GM21360 (cell line): ENCODE measurements at regions not wholly inside any gene's neighbourhood (a gene's known extent, or its start where the extent isn't known, plus 50 kb on each side); places are given as distances from the start of the nearest gene placed in this dataset.
"Not testable (repeated sequence)": the region's sequence is repeated elsewhere in the genome, so short reads cannot be mapped to it uniquely, and the experiment has no call there.

ENCODE experiments used
- ATAC-seq: cut with Tn5 transposase; IDR thresholded peaks from one replicate; pipeline ENCODE4 v1.9.1; 2021; ENCODE audit warnings: mild to moderate bottlenecking, moderate library complexity; ENCODE audit not compliant: unreplicated experiment

DNA sequence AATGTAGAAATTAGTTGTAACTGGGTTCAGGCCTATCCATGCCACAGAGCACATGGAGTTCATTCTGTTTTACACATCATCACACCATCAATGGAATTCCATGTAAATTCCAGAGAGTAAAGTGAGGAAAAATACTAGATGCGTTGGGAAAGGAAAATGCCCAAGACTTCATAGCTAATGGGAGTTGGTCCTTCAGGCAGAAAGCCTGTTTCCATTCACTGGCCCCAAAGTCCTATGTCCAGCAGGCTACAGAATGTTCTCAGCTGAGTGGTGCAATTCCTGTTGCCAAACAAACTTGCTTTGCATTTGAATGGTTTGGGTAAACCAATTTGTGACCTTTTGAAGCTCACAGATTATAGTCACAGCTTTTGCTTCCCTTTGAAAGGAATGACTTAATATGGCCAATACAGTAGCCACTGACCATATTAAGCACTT, 164.6 kb upstream of the PFN2 start:
- no peak for ATAC-seq

DNA sequence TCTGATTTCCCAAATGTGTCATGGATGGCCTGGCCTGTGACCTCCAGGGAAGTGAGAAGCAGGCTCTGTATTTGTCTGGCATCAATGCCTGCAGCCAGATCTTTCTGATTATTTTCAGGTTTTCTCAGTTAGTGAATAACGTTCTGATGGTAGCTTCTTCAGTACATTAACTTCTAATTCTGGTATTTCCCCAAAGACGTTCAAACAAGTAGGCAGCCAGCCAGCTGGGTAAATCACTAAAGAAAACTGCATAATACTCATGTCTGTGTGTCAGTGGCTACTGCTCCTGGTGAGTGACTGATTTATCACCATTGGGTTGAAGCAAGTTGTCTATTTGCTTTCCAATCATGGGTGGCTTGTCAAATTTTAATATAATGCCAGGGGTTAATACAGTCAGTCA, 162.6 kb upstream of the PFN2 start:
- ATAC-seq: no peak

DNA sequence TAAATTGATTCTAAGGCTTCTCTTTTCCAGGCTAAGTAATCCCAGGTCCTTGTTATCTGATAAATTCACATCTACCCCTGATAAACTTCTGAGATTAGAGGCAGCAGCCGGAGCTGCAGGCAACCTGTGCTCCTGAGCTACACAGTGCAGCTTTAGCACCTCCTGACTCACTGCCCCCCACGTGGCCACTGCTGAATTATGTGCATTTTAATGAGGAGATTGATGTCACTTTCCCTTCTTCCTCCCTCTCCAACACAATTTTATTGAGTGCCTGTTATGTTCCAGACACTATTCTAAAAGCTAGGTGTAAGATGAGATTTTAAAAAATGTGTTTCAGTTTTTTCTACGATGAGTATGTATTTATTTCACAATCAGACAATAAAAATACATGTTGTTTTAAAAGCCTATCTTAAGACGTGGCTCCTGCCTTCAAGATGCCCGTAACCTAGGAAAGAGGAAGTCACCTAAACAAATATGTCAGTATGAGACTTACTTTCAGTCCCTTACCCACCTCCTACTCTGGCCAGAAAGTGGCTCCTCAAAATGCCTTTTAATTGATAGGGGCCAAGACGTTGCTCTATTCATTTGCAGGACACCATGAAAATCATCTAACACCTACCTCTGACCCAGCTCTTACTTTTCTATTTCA, 161.5 kb upstream of the PFN2 start:
- ATAC-seq: no peak

DNA sequence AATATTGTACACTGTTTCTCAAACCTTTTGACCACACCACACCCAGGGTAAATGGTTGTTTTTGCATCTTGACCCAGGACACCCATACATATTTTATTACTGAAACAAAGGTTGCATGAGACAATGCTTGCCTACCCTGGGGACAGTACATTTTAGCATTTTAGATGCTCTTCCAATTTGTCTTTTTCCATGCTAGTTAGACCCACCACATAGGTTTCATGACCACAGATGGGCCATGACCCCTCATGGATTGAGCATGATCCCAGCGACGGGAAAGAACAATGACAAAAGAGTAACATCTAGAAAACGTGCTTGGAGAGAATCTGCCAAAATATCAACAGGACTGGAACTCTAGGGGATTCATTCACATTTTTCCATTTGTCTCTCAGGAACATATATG, 161.0 kb upstream of the PFN2 start:
- ATAC-seq: no peak

DNA sequence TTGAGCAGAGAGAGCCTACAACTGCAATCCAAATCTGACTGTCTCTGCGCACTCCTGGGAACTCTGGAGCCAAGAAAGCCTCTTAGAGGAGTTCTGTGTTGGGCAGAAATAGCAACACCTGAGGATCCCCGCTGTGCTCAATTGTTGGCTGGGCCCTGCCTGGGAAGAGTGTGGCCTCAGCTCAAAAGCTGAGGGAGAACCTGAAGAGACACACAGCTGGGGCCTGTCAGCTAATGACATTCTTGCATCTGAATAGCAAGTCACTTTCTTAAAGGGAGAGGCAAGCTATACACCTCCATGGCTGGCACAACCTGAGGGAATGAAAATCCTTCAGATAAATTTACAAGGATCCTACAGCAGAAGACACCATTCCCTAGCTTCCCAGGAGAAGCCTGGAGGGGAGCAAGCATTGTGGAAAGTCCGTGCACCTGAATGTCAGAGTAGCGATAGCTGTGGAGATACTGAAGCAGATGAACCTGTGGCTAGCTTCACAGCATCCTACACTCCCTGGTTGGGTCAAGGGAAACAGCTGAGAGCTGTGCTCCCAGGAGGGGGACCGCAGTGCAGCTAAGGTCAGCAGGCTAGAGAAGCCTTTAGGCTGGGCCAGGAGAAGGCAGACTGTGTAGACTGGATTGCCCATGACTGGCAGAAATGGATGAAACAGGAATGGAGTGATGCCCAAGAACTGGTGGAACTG, 159.9 kb upstream of the PFN2 start:
- no peak for ATAC-seq

DNA sequence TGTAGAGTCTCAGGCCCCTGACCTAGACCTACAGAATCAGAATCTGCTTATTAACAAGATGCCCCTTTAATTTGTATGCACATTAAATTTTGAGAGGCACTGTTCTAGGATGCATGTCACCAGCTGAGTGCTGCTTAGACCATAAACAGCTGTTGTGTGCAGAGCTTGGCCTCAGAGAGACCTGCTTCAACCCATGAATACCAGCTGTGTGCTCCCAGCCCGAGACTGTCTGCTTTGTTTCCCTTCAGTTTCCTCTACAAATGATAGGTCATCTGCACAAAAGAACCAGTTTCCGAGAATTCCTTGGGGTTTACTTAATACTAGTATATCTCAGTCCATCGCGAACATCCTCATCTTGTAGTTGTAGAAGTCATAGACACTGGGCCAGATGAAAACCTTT, 158.5 kb upstream of the PFN2 start:
- no peak for ATAC-seq

DNA sequence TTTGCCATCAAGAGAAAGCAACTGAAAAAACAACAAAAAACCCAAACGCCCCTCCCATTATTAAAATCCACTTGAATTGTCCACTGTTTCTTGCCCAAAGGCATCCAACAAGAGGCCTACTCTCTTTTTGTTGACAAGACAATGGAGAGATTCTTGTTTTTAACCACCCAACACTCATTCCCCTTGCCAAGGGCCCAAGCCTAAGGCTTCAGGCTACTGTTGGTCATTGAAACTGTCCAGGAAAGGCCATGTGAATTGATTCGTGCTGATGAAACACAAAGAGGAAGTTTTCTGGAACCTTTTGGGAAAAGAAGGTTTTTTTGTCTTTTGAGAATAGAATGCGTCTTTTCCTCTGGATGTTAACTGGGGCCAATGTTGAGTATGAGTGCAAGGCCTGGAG, 157.4 kb upstream of the PFN2 start:
- ATAC-seq: no peak

DNA sequence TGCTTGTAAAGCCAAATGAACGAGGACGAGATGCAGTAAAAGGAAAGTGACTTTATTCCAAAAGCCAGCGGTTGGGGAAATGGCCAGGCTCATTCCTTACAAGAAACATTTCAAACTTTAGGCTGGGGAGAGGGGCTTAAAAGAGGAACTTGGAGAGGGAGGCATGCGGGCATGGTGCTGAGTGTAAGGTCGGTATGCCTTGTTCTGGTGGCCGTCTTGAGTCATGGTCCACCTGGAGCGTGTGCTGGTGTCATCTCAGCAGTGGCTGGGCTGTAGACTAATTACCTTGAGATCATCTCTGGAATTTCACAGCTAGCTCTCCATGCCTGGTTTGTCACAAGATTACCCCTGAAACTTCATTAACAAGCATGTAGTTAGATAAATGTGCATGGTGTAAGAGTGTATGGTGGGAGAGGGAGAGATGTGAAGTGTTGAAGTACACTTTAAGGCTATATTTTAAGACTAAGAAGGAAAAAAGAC, 156.4 kb upstream of the PFN2 start:
- ATAC-seq: no peak

DNA sequence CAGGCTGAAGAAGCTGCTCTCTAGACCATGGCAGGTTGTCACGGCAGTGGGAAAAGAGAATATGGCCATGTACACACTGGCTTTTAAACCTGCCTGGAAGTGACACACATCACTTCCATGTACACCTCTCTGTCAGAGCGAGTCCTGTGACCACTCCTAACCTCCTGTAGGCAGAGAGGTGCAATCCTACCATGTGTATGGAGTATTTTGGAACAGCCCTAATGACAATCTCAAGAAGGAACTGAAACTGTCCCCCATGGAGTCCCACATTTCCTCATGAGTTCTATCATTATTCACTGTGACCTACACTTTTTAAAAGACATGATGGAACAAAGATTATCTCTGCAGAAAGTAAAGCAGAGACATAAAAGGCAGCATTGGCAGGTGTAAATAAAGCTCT, 153.4 kb upstream of the PFN2 start:
- ATAC-seq: no peak

DNA sequence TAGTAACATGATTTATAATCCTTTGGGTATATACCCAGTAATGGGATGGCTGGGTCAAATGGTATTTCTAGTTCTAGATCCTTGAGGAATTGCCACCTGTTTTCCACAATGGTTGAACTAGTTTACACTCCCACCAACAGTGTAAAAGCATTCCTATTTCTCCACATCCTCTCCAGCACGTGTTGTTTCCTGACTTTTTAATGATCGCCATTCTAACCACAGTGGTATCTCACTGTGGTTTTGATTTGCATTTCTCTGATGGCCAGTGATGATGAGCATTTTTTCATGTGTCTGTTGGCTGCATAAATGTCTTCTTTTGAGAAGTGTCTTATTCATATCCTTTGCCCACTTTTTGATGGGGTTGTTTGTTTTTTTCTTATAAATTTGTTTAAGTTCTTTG, 152.6 kb upstream of the PFN2 start:
- not testable (repeated sequence) for ATAC-seq

DNA sequence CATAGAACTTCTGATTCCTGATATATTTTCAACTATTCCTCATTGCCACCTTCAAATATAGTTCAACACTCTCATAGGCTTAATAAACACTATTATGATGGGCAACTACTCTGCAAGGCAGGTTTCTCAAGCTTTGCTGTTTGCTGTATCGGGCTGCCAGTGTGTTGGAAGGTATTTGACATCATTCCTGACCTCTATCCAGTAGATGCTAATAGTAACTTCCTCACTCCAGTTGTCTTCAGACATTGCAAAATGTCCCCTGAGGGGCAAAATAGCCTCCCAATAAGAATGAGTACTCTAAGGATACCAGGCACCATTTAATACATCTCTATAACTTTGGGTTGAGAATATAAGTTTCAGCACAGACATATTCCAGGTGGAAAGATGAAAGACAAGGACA, 147.5 kb upstream of the PFN2 start:
- ATAC-seq: no peak

DNA sequence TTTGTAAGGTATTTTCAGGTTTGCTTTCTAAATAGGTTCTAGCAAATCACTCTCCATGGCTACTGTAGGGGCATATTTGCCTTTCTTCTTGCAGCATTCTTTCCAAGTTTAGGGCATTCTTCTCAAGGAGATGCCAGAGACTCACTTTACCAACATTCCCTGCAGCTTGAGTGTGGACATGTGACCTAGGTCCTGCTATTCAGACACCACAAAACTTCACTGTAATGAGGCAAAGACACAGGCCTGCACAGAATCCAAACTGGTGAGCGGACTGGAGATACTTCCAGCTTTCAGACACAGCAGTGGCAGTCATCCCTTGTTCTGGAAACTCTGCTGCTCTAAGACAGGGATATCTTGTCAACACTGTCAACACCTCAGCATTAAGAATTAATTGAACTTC, 146.4 kb upstream of the PFN2 start:
- ATAC-seq: no peak

DNA sequence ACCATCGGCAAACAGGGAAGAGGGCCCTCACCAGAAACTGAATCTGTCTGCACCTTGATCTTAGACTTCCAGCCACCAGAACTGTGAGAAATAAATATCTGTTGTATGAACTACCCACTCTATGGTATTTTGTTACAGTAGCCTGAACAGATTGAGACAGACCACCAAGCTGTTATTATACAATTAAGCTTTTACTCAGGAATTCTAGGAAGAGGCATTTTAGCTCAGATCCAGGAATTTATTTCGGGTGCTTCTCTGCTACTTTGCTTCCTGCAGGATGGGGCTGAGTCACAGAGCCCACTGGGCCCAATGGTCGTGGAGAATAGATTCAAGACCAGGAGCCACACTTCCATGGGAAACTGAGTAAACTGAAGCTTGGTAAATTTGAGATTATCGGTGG, 145.5 kb upstream of the PFN2 start:
- no peak for ATAC-seq

DNA sequence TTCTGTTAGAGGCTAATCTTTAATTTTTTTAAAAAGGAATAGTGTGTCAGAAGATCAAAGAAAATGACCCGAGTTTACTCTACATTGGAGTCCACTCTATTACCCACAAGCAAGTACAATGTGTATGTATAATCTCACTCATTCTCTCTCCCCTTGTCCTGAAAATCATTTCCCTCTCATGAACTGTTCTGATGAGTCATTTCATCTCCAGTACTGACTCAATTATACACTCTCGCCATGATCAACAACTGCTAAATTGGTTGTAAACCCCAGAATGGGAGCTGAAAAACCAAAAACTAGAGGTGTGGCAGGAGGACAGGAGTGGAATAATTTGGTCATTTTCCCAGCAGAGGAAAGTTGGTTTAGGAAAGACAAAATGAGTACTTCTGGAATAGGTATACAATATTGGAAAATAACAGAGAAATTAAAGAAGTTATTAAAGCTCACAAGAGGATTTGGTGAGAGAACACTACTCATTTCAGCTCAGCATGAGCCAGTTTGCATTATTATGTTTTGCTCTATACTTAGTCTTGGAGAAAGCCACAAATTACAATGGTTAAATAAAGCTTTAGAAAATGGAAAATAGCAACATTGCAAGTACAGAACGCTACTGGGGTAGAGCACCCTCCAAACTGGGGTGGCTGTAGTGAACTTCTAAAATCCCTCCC, 144.3 kb upstream of the PFN2 start:
- peak; percentile 95 for ATAC-seq

DNA sequence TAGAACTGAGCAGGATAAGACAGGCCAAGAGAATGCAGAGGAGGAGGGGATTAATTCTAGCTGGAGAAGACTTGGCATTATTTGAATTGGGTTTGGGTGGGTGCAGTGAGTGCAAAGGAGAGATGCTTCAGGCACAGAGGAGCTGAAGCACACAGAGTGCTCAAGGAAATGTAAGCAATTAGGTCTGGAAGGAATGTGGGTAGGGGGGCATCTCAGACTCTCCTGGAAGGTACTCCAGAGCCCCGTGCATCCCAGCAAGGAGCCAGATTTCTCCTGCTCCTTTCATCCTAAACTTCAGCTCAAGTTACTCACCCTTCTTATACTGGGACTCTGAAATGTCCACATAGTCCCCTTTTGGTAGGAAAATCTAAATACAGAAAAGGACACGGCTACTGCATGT, 143.6 kb upstream of the PFN2 start:
- no peak for ATAC-seq

DNA sequence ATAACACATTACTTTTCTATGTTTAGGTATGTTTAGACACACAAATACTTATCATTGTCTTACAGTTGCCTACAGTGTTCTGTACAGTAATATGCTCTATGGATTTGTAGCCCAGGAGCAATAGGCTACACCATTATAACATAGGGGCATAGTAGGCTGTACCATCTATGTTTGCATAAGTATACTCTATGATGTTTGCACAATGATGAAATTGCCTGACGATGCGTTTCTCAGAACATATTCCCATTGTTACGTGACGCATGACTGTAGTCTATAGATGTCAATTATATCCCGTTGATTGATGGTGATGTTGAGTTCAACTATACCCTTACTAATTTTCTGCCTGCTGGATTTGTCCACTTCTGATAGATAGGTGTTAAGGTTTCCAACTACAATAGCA, 139.4 kb upstream of the PFN2 start:
- ATAC-seq: no peak

DNA sequence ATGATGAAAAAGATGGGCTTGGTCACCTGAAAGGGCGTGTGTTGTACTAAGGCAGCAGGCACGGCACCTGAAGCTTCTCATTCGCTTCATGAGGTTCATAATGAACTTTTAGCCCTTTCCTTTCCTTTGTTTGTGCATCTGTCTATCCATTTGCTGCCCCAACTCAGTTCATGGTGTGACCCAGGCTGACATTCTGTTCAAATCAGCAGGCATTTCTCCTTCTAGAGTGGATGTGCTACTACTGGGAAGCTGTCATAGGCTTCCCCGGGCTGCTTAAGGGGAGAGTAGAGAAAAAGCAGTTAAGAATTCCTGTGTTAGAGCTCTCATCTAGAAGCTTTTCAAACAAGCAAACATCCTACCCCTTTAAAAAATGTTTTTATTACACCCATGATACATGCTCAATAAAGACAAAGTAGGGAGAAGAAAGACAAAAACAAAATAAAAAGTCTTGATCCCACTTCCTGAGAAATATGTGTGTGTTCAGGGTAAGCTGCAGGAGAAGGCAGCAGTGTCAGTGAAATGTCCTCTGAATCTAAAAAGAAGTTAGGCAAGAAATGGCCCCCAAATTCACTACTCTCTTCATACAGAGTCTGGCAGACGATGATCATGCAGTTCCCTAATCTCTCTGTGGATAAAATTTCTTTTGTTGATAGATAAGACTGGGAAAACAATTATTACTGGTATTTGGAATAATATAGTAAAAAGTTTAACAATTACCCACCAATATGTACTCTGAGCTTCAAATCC, 136.9 kb upstream of the PFN2 start:
- no peak for ATAC-seq

DNA sequence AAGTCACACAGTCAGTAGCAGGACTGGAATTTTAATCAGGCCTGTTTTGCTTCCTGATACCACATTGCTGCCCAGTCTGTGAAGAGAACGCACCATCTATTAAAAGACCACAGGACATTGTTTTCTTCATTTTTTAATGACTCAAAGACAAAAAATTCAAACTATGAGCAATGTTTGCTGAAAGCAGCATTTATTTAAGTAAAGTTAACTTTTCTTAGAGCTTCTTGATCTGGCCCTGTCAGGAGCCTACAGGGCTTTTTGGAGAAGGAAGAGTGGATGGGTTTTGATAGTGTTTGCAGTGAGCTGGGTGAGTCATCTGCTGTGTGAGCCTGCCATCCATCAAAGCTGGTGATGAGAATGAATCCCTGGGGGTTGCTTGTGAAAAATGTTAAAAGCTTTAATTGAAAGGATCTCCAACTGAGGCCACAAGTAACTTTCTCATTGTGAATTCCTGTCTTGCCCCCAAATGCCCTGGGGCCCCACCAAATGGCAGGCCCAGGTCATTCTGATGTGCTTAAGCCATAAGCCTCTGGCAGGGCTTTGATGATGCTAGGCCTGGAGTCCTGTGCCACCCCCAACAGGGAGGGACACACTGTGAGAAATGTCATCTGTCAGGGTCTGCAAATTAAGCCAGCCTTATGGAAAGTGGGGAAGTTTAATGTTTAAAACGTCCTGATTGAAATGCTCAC, 136.2 kb upstream of the PFN2 start:
- no peak for ATAC-seq

DNA sequence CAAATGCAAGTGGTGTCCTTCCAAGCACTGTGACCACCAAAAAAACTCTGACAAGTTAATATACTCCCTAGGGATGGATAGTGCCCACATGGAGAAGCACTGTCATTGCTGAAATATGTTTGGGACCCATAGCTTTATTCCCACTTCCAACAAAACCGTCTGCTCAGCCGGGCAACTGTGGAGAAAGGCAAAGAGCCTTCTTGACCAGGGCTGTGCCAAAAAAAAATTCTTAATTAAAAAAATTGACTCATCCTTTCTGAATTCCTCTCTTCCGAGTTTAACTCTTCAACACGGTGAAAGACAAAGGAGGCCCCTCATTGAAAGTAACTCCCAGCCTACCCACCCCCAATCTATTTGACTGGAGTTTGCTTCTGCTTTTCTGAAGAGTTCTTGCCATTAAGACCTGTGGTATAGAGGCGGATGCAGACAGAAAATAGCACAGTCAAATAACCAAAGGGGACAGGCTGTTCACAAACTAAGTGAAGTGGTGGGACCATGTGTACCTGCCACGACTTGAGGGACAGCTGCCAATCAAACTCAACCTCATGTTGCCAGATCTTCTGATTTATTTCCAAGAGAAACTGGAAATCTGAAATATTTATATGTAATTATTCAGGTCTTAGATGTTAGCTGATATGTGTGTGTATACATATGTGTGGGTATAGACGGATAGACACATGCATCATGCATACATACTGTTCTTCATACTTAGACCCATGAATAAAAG, 135.4 kb upstream of the PFN2 start:
- no peak for ATAC-seq

DNA sequence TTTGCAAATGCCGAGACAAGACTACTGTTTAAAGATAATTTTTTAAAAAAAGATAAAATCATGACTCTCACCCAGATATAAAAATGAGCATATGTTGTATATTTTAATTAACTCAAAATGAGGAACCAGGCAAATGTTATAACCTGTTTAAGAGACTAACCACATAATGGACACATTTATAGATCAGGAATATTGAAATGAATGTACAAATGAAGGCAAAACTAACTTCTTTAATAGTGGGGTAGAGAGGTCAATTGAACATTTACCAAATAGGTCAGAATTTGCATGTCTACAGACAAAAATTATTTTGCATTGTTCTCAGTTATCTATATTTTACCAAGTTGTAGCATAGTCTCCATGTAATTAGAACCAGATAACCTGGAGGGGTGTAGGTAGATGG, 134.3 kb upstream of the PFN2 start:
- no peak for ATAC-seq
